GM18907 (cell line): ENCODE measurements at regions not wholly inside any gene's neighbourhood (a gene's known extent, or its start where the extent isn't known, plus 50 kb on each side); places are given as distances from the start of the nearest gene placed in this dataset.

Experiments
- ATAC-seq: cut with Tn5 transposase; IDR thresholded peaks from one replicate; pipeline ENCODE4 v1.9.1; 2021; ENCODE audit warnings: mild to moderate bottlenecking, moderate library complexity; ENCODE audit not compliant: unreplicated experiment

- no peak for ATAC-seq
Observed at GRCh38 chr3:193754719-193755118, 161.7 kb downstream of the OPA1 start.

- no peak for ATAC-seq
Observed at GRCh38 chr3:193756536-193756935, 163.5 kb downstream of the OPA1 start.

GRCh38 chr3:193757457-193757856, 164.4 kb downstream of the OPA1 start:
- ATAC-seq: no peak

DNA sequence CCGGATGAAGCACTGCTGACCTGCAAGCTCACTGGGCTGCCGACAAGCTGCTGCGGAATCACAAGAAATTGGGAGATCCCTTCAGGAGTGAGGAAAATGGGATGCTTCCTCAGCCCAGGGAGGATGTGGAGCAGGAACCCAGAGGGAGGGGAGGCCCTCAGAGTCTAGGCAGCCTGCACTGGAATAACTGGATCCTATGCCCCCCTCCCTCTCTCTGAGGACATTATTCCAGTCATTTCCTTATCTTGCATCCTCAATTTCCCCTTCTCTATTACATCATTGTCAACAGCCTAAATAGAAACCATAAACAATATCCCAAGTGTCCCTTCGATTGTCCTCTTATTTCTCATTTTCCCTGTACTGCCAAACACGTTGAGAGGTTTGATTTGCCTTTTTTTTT, 169.0 kb downstream of the OPA1 start:
- ATAC-seq: no peak

- ATAC-seq: no peak
Observed at GRCh38 chr3:193762657-193763056, 169.6 kb downstream of the OPA1 start.

DNA sequence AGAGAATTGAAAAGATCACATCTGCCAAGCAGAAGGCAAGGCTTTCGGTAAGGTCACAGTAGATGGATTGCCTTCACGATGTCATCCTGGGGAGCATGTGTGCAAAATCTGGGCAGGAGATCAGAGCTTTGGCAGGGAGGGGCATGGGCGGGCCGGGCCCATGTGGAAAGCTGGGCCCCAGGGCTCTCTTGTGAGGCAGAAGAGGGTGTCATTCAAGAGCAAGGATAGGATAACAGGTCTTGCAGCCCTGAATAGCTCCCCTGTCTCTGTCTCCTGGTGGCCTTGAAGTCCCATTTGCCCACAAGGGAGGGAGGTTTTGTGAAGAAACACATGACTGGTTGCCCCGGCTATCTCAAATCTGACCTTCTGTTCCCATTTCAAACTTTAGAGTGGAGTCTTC, 172.0 kb downstream of the OPA1 start:
- ATAC-seq: no peak

- no peak for ATAC-seq
Observed at GRCh38 chr3:193767353-193768069, 174.5 kb downstream of the OPA1 start.

DNA sequence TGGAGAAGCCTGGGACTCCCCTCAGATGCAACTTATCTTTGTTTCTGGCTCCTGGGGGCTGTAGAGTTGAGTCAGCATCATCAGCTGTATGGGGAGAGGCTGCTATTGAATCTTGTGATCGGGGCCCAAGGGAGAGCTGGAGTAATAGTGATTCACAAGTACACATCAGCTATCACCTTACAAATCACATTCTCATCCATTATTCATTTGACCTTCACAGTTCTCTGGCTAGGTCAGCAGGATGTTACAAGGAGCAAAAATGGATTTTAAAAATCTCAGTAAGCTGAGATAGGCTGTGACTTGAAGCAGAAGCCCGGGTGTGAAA, 175.0 kb downstream of the OPA1 start:
- ATAC-seq: no peak

- no peak for ATAC-seq
Observed at GRCh38 chr3:193769437-193769836, 176.4 kb downstream of the OPA1 start.

DNA sequence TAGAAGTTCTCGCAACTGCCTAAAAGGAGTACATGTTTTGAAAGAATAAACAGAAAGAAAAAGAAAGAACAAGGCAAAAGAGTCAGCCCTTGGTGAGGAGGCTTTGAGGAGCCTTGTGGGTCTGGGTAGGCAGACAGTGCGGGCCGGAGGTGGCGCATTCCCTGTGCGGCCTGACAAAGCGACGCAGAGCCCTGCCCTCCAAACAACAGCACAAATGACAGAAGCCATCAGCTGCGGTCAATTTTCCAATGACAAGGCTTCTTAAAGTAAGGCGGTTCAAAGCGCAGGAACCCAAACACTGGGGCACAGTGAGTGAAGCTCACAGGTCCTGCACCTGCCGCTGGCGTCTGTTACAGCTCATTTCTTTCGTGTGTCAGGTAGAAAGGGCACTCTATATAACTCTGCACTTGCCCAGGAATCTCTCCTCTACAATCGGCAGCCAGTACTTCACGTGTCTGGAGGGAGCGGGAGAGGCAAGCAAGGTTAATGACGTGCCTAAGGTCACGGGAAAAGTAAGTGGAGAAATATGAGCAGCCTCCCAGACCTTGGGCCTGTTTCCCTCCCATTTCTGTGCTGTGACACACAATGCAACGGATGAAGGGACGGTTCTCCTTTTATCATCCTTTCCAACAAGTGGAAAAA, 178.1 kb downstream of the OPA1 start:
- no peak for ATAC-seq

- no peak for ATAC-seq
Observed at GRCh38 chr3:193771653-193772421, 178.8 kb downstream of the OPA1 start.

GRCh38 chr3:193772422-193772763, 179.4 kb downstream of the OPA1 start:
- no peak for ATAC-seq

DNA sequence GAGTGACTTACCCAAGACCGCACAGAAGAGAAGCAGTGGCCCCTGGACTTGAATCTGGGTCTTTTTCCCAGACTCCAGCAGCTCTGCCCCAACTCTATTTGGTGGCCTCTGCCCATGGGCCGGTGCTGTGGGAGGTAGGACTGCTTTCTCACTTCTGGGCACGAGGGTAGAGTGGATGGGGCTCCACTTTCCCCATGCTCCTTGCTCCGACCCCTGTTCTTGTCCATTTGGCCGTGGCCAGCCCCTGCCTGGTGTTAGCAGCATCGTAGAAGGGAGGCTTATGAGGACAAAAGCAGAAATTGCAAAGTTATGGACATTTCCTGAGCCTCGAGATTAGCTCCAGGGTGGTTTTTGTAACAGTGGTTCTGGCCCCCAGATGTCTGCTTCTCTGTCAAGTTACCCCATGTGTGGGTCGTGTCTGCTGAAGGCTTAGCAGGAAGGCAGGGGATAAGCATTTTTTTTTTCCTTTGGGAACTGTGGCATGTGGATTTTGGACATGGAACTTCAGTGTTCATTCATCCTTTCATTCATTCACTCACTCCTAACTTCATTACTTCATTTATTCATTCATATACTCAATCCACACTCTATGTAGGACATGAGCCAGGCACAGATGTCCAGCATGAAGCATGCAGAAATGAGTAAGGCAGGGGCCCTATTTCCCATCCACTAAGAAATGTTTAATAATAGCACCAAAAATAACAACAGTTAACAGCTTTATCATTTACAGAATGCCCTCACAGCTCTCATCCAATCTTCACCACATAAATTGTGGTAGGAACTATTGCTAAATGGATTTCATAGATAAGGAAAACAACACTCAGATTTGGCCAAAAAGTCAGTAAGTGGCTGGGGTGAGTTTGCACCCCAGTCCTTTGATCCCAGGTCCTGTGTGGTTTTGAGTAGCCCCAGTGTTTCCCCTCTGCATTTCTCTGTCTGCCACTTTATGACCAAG, 180.5 kb downstream of the OPA1 start:
- ATAC-seq: no peak

DNA sequence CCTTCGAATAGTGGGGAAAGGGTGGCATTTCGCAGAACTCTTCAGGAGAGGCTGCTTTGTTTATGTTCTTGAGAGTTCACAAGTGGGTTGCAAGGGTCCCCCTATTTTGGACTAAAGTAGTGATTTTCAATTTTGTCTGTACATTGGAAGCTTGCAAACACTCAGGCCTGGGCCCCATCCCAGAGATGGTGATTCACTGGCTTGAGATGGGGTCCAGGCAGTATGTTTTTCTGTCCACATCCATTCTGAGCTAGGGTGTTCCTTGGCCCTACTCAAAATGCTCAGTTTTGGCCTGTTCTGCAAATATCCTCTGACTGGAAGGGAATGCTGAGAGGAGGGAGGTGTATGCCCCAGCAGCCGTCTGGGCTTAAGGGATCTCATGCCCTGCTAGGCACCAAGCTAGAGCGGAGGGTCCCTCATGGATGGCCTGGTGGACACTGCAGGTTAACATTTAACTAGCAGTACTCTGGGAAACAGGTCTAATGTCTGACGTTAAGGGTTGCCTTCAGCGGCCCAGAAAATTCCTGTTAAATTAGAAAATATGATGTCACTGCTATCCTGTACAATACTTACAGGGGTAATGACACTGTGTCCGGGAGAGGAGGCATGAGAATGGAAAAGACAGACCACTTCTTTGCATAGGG, 181.4 kb downstream of the OPA1 start:
- no peak for ATAC-seq

DNA sequence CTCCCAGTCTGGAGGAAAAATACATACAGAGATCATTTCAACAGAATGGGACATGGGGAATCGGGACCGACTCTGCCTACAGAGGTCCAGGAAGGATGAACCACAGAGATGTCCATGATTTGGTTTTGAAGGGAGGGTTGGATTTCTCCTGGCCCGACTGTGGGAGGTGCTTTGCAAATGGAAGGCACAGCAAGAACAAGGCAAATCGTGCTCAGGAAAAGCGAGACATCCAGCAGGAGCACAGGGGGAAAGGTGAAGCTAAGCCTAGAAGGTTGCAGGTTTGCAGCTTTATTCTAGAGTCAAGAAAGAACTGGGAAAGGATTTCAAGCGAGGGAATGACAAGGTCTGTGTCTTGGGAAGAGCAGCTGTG, 181.9 kb downstream of the OPA1 start:
- ATAC-seq: no peak

- no peak for ATAC-seq
Observed at GRCh38 chr3:193775421-193776077, 182.5 kb downstream of the OPA1 start.

- peak; percentile 61 for ATAC-seq
Observed at GRCh38 chr3:193776626-193777358, 183.8 kb downstream of the OPA1 start.

DNA sequence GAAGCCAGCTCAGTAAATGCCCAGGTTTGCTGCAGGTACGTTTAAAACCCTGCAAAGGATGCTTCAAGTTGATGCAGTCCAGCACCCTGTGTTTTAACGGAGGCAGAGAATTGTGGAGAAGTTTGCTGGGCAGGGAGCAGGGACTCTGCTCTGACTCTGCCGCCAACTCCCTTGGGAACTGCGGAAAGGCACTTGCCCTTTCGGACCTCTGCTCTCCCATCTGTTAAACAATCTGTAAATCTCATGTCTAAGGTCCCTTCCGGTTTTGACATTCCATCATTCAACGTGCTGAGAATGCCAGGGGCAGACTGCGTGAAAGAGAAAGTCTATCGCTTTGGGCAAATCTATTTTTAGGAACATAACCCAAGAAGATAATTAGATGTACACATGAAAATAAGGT, 184.5 kb downstream of the OPA1 start:
- ATAC-seq: no peak

- ATAC-seq: no peak
Observed at GRCh38 chr3:193778676-193779075, 185.7 kb downstream of the OPA1 start.

GRCh38 chr3:193779933-193780332, 186.9 kb downstream of the OPA1 start:
- no peak for ATAC-seq
